ENCODE measurements at regions not wholly inside any gene's neighbourhood (a gene's known extent, or its start where the extent isn't known, plus 50 kb on each side); places are given as distances from the start of the nearest gene placed in this dataset.
A peak's percentile ranks its signal among the peaks of the same experiment; 100 is the strongest.

DNA sequence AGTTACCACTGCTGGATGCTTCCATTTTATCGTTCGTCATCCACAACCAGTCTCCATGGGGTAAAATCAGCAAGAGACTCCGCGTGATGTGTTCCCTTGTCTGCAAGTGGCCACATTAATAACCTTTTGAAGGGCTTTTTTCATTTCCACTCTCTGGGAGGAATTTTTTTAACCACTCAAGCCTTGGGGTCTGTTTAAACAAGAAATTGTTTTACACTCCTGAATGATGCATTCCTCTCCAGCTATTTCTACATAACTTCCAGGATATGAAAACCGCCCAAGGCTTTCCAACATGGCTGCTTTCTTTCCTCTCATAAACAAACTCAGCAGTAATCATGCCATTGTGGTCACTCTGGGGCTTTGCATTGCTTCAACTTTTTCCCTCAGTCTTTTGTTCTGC, 217.2 kb upstream of the DAPK1 start:
- POLR2A ChIA-PET, result no interaction called here
- no peak overlapping the region for H3K4me3 ChIP-seq (ENCODE audit: low read depth, low read length)
- peak overlapping the region; percentile 55 for H3K27ac ChIP-seq (ENCODE audit: low read depth, low read length)
- no peak for TF ChIP-seq CTCF (IDR thresholded peaks at IDR 0.05; ENCODE audit: low read depth, low read length)
- H3K9me3 ChIP-seq (ENCODE audit: control insufficient read depth, insufficient read depth, low read length), result no peaks in the 10 kb centered on the region
- peak; percentile 26 for DNase-seq (ENCODE audit: low read depth, low spot score)
- CTCF ChIA-PET, result no interaction called here
- H3K27me3 ChIP-seq (ENCODE audit: control insufficient read depth, insufficient read depth, low read length), result no peaks in the 10 kb centered on the region

DNA sequence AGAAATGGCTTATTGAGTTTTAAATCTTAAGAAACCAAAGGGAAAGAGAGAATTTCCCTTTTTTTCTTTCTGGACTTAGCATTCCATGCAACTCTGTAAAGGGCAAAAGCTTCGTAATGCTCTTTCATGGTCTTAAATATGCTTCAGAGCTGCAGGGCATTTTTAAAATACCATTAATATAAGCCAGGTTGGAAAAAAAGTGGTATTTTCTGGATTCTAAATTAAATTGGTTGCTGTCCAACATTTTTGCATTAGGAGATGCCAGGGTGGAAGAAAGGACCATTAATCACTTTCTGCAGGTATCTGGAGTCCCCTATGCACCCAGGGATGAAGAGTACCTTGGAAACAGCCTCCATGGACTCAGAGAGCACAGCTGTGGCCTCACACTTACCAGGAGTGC, 215.1 kb upstream of the DAPK1 start:
- TF ChIP-seq CTCF (IDR thresholded peaks at IDR 0.05; ENCODE audit: low read depth, low read length), result no peak
- Histone ChIP-seq H3K9me3 (ENCODE audit: control insufficient read depth, insufficient read depth, low read length) (no peaks in the 10 kb centered on the region), H3K27me3 (ENCODE audit: control insufficient read depth, insufficient read depth, low read length) (no peaks in the 10 kb centered on the region), H3K27ac (ENCODE audit: low read depth, low read length) (no peak overlapping the region), H3K4me3 (ENCODE audit: low read depth, low read length) (no peak overlapping the region)
- ChIA-PET POLR2A (no interaction called here), CTCF (no interaction called here)
- DNase-seq (ENCODE audit: low read depth, low spot score), result no peak

- ChIA-PET POLR2A (no interaction called here), CTCF (no interaction called here)
Observed at GRCh38 chr9:87283585-87283984, 214.1 kb upstream of the DAPK1 start.

DNA sequence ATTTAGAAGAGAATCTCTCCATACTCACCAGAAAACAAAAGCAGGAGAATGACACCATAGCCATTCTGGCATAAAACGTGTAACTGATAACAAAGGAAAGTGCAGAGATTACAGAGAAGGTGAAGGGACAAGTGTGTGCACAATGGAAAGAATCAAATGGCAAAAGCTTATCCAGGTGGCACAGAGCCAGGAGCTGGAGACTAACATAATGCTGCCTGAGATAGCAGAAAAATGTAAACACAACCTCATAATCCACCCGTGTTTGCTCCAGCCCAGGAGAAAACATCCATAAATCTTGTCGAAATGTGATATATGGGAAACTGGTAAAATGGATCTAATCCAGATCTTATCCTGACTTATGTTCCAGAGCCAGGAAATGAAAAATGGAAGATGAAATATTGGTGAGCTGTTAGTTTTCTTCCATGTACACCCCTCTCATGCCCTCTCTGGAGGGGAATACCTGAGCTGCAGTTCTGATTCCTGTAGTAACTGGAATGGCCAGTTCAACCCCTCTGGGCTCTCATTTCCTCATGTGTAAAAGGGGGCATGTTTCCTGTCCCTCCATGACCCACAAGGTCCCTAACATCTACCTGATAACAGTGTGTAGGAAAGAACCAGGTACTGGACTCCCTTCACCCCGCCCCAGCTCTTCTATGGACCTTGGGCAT, 212.3 kb upstream of the DAPK1 start:
- ChIA-PET CTCF (interaction anchor here (1.0 to 1.2 kb wide), 2 partner anchors 337 to 852 kb away, joined by 3 to 8 read pairs; no protein-coding TSS in a partner anchor), POLR2A (no interaction called here)
- no peak overlapping the region for H3K4me3 ChIP-seq (ENCODE audit: low read depth, low read length)
- DNase-seq (ENCODE audit: low read depth, low spot score), result no peak
- H3K9me3 ChIP-seq (ENCODE audit: control insufficient read depth, insufficient read depth, low read length), result no peaks in the 10 kb centered on the region
- H3K27me3 ChIP-seq (ENCODE audit: control insufficient read depth, insufficient read depth, low read length), result no peaks in the 10 kb centered on the region
- no peak for TF ChIP-seq CTCF (IDR thresholded peaks at IDR 0.05; ENCODE audit: low read depth, low read length)
- no peak overlapping the region for H3K27ac ChIP-seq (ENCODE audit: low read depth, low read length)

More at GRCh38 chr9:87283585-87283984, 214.1 kb upstream of the DAPK1 start:
- no peak for TF ChIP-seq CTCF (IDR thresholded peaks at IDR 0.05; ENCODE audit: low read depth, low read length)
- no peak overlapping the region for H3K4me3 ChIP-seq (ENCODE audit: low read depth, low read length)
- no peak overlapping the region for H3K27ac ChIP-seq (ENCODE audit: low read depth, low read length)
- H3K9me3 ChIP-seq (ENCODE audit: control insufficient read depth, insufficient read depth, low read length), result no peaks in the 10 kb centered on the region
- DNase-seq (ENCODE audit: low read depth, low spot score), result no peak
- H3K27me3 ChIP-seq (ENCODE audit: control insufficient read depth, insufficient read depth, low read length), result no peaks in the 10 kb centered on the region

- H3K4me3 ChIP-seq (ENCODE audit: low read depth, low read length), result no peak overlapping the region
- no peaks in the 10 kb centered on the region for H3K27me3 ChIP-seq (ENCODE audit: control insufficient read depth, insufficient read depth, low read length)
- ChIA-PET POLR2A (no interaction called here), CTCF (no interaction called here)
- no peak overlapping the region for H3K27ac ChIP-seq (ENCODE audit: low read depth, low read length)
- TF ChIP-seq CTCF (IDR thresholded peaks at IDR 0.05; ENCODE audit: low read depth, low read length), result no peak
- no peak for DNase-seq (ENCODE audit: low read depth, low spot score)
- no peaks in the 10 kb centered on the region; the same call in 1 of the 2 replicates for H3K9me3 ChIP-seq (ENCODE audit: control insufficient read depth, insufficient read depth, low read length)
Observed at GRCh38 chr9:87286506-87286905, 211.2 kb upstream of the DAPK1 start.
